ENCODE measurements at regions not wholly inside any gene's neighbourhood (a gene's known extent, or its start where the extent isn't known, plus 50 kb on each side); places are given as distances from the start of the nearest gene placed in this dataset.

DNA sequence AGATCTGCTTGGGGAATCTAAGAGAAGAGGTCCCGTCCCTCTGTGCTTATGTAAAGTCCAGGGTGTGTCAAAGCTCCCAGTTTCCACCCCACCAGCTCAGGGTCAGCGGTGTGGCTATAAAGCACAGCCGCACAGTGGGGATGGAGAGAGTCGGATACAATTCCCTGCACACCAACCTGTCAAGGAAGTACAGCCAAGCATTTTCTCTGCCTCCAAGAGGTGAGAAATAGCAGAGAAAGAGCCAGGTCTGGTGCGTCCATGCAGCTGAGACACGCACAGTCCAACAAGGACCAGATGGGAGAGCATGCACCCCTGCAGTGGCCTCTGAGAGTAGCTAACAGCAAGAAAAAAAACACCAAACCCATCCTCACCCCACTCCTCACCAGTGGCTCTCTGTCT is 61.3 kb upstream of the WAC start:
- TF ChIP-seq CTCF (IDR thresholded peaks at IDR 0.05): no peak
- no peak for TF ChIP-seq POLR2A (IDR thresholded peaks at IDR 0.05)

Measured in body of pancreas (tissue), 4 donors.